Gastroesophageal sphincter (tissue), 4 donors: ENCODE measurements at regions not wholly inside any gene's neighbourhood (a gene's known extent, or its start where the extent isn't known, plus 50 kb on each side); places are given as distances from the start of the nearest gene placed in this dataset.
"Not testable (repeated sequence)": the region's sequence is repeated elsewhere in the genome, so short reads cannot be mapped to it uniquely, and the experiment has no call there.

ENCODE experiments used
- ATAC-seq: fragments of 150-250 bp; one replicate; pipeline ENCODE4 v1.9.1; 2016; ENCODE audit warnings: mild to moderate bottlenecking, moderate library complexity
- H3K27ac ChIP-seq, 4 donors: fragments of 200-600 bp; sonication (generic) in 3 of 4; 1 replicate in 3 of 4; 2 replicates in 1 of 4; pipeline ENCODE4 v1.5.1; 2016 to 2019
- H3K27me3 ChIP-seq: fragments of 200-600 bp; sonication (generic); one replicate; pipeline ENCODE4 v1.5.1; 2019
- H3K36me3 ChIP-seq, 2 donors: fragments of 200-600 bp; sonication (generic); one replicate each; pipeline ENCODE4 v1.5.1; 2019; ENCODE audit warnings: control low read depth in 1 of 2
- H3K4me1 ChIP-seq, 3 donors: fragments of 200-600 bp; sonication (generic); 1 replicate in 2 of 3; 2 replicates in 1 of 3; pipeline ENCODE4 v1.5.1; 2016 to 2019; ENCODE audit warnings: control low read depth in 2 of 3
- H3K4me3 ChIP-seq, 2 donors: fragments of 200-600 bp; sonication (generic); one replicate each; pipeline ENCODE4 v1.5.1; 2019; ENCODE audit warnings: mild to moderate bottlenecking in 1 of 2, moderate library complexity in 1 of 2
- H3K9me3 ChIP-seq, 3 donors: fragments of 200-600 bp; sonication (generic); one replicate each; pipeline ENCODE4 v1.5.1; 2017 to 2019; ENCODE audit warnings: control low read depth in 2 of 3
- CTCF ChIP-seq, 4 experiments: fragments of 200-600 bp in 2 of 4; fragments of 450-650 bp in 2 of 4; sonication (generic) in 1 of 4; IDR thresholded peaks; one replicate each; pipeline ENCODE4 v1.5.1; 2017 to 2019; ENCODE audit warnings: antibody characterized with exemption in 4 of 4, mild to moderate bottlenecking in 2 of 4, moderate library complexity in 2 of 4
- EP300 ChIP-seq: sonication (generic); formaldehyde crosslinking; IDR thresholded peaks from one replicate; pipeline ENCODE4 v1.6.1; 2017; ENCODE audit warnings: antibody characterized with exemption, mild to moderate bottlenecking
- POLR2A ChIP-seq, 2 donors: fragments of 450-650 bp; IDR thresholded peaks; one replicate each; pipeline ENCODE4 v1.6.1; 2017; ENCODE audit warnings: antibody characterized with exemption in 2 of 2, mild to moderate bottlenecking in 2 of 2, moderate library complexity in 1 of 2
- POLR2AphosphoS5 ChIP-seq: sonication (generic); formaldehyde crosslinking; IDR thresholded peaks from one replicate; pipeline ENCODE4 v1.6.1; 2017; ENCODE audit warnings: antibody characterized with exemption
- WGBS, 2 donors: methylation state at CpG; one replicate each; pipeline ENCODE4 v1.1.5; 2018; ENCODE audit warnings: low coverage in 1 of 2; 5-methylcytosine and 5-hydroxymethylcytosine counted together

DNA sequence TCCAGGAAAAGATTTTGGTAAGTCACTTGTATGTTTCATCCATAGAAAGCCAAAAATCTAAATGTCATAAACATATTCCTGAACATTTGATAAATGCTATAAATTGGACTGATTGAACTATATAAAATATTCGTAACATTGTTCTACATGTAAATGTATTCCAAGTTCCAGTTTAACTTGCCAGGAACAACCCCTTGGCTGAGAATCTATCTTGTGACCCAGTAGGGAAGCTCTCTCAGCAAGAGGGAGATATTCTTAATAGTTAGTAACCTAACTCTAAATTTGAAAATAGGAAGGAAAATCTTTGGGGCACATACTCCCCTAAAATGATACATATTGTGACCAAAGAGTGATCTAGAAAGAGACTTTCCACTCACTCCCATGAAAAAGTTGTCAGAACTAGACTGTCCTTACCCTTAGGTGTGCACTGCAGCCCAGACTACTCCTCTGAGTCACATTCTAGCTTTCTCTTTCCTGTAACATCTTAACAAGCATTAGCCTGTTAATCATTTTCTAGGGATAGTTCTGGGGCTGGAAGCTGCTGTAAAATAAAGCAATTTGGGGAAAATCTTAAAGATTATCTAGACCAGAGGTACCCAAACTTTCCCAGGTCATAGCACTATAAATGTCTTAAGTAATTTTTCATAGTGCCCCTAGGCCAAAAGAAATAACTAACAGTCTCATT, 73.7 kb upstream of the SKAP2 start:
- Histone ChIP-seq H3K27ac (no peak overlapping the region), H3K4me3 (no peak overlapping the region), H3K27me3 (no peaks in the 10 kb centered on the region), H3K9me3 (no peaks in the 10 kb centered on the region), H3K36me3 (no peaks in the 10 kb centered on the region), H3K4me1 (no peaks in the 10 kb centered on the region)
- ATAC-seq = no peak
- 44 to 47% methylated on average over 1 of the region's 1 CpG for WGBS, 2 donors
- TF ChIP-seq EP300 (no peak), POLR2AphosphoS5 (no peak), CTCF (IDR thresholded peaks at IDR 0.05) (no peak), POLR2A (IDR thresholded peaks at IDR 0.05) (no peak)

DNA sequence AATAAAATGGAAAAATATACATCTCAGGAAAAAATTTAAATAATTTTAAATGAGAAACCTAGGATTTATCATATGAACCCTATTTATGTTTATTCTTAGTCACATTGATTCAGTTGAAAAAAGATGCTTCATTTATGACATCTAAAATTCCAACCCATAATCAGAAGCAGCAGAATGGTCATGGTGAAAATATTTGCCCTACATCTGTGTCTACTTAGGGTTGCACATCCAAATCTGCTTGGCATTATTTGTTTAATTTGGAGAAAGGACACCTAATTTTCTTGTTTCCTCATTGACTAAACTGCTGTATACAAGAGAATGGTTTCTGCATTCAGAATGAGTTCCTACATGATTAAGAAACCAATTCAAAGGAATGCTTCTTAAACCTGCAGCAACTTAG, 72.9 kb upstream of the SKAP2 start:
- TF ChIP-seq POLR2A (IDR thresholded peaks at IDR 0.05) (no peak), POLR2AphosphoS5 (no peak), CTCF (IDR thresholded peaks at IDR 0.05) (no peak), EP300 (no peak)

GRCh38 chr7:26932616-26933015, 68.2 kb upstream of the SKAP2 start:
- H3K9me3 ChIP-seq, H3K36me3 ChIP-seq, H3K27ac ChIP-seq, H3K4me1 ChIP-seq, H3K27me3 ChIP-seq, ATAC-seq, H3K4me3 ChIP-seq: not testable (repeated sequence)
- 100% methylated on average over 1 of the region's 3 CpGs; no CpG with 5 or more reads in 1 of the 2 donors for WGBS, 2 donors

More for the DNA sequence above, 72.9 kb upstream of the SKAP2 start:
- Histone ChIP-seq H3K27ac (no peak overlapping the region), H3K27me3 (no peaks in the 10 kb centered on the region), H3K4me1 (no peaks in the 10 kb centered on the region), H3K9me3 (no peaks in the 10 kb centered on the region), H3K36me3 (no peaks in the 10 kb centered on the region), H3K4me3 (no peak overlapping the region)
- no peak for ATAC-seq

DNA sequence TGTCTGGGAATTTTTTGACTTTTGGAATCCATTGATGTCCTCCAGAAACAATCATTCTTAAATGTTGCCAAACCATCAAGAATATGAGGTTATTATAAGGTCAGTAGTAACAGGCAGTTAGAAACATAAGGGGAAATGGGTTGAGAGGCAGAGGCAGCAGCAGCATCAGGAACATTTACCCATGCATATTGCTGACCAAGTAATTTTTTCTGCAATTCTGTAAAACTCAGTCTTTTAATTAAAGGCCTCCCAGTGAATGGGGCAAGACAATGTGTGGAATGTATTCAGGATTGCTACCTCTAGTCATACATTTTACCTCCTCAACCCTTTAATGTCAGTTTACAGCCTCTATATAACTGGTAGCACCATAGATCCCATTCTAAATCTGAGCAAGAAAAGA, 66.5 kb upstream of the SKAP2 start:
- TF ChIP-seq CTCF (IDR thresholded peaks at IDR 0.05) (no peak), POLR2A (IDR thresholded peaks at IDR 0.05) (no peak), EP300 (no peak), POLR2AphosphoS5 (no peak)
- Histone ChIP-seq H3K9me3 (no peaks in the 10 kb centered on the region), H3K27ac (no peak overlapping the region), H3K27me3 (no peaks in the 10 kb centered on the region), H3K36me3 (no peaks in the 10 kb centered on the region), H3K4me1 (no peaks in the 10 kb centered on the region), H3K4me3 (no peak overlapping the region)
- ATAC-seq = no peak

DNA sequence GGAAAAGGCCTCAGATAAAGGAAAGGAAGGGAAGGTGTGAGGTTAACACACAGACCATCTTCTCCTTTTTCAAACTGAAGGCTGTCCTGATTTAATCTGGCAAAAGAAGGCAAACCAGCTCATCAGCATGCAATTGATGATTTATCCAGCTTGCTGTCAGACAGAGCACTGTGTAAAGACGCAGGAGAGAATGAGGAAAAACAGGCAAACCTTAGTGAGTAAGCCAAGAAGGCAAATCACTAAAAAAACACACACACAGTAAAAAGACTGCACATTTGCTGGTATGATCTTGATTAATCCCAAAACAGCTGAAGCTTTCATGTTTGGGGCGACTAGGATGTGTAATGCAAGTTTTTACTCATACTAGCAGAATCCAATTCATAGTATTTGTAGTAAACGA, 65.8 kb upstream of the SKAP2 start:
- 43 to 65% methylated on average over 3 of the region's 3 CpGs for WGBS, 2 donors
- TF ChIP-seq POLR2A (IDR thresholded peaks at IDR 0.05) (no peak), CTCF (IDR thresholded peaks at IDR 0.05) (no peak), EP300 (no peak), POLR2AphosphoS5 (no peak)
- no peak overlapping the region for H3K27ac ChIP-seq

More for the DNA sequence above, 65.8 kb upstream of the SKAP2 start:
- H3K4me1 ChIP-seq = no peaks in the 10 kb centered on the region
- ATAC-seq = no peak
- no peaks in the 10 kb centered on the region for H3K9me3 ChIP-seq
- no peak overlapping the region for H3K4me3 ChIP-seq
- H3K27me3 ChIP-seq = no peaks in the 10 kb centered on the region
- H3K36me3 ChIP-seq = no peaks in the 10 kb centered on the region
